CD1c-positive myeloid dendritic cell (primary cell): ENCODE measurements at regions not wholly inside any gene's neighbourhood (a gene's known extent, or its start where the extent isn't known, plus 50 kb on each side); places are given as distances from the start of the nearest gene placed in this dataset.
"Not testable (repeated sequence)": the region's sequence is repeated elsewhere in the genome, so short reads cannot be mapped to it uniquely, and the experiment has no call there.

Experiments
- DNase-seq: peaks from one replicate; pipeline ENCODE4 v3.0.0-alpha.2; 2016; ENCODE audit errors: extremely low spot score

DNA sequence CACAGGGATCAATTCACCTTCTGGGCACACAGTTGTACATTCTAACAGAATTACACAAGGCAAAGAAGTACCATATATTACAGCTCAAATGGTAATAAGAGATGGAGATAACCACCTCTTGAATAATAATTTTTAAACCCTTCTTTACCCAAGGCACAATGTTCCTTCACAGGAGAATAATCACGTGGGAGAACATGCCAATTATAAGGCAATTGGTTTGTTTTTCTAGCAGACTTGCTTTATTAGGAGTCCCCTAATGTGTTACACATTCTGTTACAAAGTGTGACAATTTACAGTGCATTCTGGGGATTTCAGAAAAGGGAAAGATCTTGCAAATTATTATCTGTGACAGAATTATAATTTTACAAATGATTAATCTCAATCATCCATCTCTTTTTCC is 380.3 kb downstream of the RND3 start:
- no peak for DNase-seq

DNA sequence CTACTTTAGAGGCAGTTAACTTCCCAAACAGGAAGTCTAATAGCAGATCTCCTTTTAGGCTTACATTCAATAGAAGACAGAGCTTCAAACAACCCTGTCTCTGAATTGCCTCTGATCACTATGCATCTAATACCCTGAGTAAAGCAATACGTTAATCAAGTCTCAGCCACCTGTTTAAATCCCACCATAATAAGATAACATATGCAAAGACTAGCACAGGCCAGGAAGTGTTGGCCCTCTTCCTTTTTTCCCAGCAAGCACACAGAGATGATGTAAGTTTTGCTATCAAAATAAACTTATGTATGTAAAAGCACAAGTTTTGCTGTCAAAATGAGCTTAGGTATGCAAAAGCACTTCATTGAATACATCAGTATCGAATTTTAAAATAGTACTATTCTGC is 385.5 kb downstream of the RND3 start:
- DNase-seq = no peak

DNA sequence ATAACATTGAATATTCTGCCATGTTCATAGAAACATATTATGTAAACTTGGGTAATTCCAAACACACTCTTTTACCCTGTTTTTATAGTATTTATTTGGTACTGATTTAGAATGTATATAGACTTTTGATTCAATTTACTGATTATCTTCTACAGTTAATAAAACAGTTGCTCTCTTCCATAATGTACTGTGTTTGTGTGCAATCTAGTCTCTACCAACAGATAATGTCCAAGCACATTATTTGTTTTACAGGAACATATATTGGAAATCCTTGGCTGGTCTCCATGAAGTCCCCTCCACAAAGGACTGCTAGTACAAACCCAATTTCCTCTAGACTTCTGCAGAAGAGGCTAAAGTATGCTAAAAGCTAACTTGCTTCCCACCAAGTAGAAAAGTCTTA is 386.6 kb downstream of the RND3 start:
- no peak for DNase-seq

DNA sequence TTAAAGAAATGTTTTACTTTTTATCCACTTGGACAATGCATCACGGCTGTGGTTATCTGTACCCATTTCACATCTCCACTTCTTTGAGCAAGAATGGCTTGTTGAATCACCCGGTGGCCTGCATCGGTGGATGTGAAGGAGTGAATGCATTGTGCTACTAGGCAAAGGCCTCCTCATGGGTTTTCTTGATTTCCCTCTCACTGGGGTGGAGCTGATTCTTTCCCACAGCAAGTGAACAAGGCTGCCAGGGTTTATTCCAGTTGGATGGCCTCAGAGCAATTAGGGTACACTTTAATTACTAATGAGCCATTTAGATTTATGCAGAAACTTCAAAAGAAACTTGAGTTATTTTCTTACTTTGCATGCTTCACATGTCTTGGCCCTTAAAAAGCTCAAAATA is 387.1 kb downstream of the RND3 start:
- DNase-seq = no peak

DNA sequence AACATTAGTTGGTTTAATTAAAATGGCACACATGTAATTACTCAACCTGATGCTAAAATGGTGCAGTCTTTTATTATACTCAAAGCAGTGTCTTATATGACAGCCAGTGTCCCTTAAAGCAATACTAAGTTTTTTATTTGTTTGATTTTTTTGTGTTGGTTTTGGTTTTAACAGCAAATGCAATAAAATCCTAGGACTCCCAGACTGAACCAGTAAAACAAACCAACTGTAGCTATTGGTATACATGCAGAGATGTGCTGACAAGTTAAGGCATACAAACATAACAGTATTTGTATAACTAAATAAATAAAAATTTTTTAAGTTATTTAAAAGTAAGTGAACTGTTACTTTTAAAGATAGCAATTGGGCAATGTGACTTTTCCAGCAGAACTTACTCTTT is 387.7 kb downstream of the RND3 start:
- no peak for DNase-seq

DNA sequence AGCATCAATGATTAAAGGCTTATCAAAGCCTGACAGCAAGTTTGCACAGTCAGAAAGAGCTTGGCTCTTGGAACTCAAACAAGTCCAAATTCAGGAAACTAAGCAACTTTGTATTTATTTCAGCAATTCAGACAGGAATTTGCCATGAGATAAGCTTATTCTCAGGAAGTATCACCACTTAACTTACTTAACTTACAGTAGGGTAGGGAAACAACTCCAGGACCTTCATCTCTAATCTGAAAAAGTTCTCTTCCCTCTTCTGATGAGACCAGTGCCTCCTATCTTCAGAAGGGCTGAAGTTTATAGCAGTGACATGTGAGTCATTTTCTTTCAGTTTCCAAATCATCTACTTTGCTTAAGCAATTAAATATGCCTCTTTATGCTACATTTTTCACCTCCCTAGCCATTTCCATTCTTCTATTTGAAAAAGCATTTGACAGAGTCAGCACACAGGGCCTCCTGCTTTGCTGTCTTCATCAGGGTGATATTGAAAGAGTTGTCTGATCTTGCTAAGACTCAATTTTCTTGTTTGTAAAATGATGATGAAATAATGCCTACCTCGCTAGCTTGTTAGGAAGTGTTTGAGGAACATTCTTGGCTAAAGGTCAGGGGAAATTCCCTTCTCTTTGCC is 389.5 kb downstream of the RND3 start:
- no peak for DNase-seq

DNA sequence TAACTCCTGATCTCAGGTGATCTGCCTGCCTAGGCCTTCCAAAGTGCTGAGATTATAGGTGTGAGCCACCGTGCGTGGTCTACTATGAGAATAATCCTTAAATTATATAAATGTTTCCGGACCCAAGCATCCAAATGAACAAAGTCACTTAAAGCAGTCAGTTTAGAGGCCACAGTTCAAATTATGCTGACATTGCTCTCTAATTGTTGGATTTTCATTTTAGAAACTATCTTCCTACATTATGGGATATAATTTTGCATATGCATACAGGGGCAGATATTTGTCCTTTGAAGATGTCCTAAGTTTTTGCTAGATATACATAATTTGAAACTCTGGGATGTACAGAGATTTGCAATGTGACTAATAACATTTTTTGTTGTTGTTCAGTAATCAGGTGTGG is 390.1 kb downstream of the RND3 start:
- no peak for DNase-seq

DNA sequence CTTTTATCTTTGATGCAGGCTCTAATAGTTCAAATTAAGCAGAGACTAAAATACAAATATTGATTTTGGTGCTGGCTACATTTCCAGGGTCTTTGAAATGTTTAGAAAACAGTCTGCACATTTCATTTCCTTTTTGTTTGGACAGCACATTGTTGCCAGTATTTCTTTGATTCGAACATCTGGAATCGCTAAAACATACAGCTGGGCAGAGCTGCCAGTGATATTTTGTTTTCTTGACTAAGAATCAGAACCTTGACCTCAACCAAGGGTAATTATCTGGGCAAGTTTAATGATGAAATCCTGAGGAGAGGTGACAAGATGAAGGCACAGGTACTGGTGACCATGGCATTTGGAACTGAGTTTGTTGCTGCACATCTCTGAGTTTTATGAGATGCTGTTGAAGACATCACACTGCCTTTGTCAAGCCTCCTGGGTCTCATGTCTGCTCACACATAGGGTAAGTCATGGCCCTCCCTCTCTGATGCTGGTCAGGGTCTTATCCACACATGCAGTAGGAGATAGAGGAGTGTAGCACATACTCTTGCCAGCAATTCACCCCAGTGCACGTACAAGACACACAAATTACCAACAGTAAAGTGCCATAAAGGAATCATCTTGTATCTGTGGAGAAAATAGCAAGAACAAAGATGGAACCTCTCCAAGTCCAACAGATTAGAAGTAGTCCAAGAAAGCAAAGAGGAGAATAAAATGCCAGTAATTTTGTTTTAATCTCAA is 391.9 kb downstream of the RND3 start:
- DNase-seq = no peak

DNA sequence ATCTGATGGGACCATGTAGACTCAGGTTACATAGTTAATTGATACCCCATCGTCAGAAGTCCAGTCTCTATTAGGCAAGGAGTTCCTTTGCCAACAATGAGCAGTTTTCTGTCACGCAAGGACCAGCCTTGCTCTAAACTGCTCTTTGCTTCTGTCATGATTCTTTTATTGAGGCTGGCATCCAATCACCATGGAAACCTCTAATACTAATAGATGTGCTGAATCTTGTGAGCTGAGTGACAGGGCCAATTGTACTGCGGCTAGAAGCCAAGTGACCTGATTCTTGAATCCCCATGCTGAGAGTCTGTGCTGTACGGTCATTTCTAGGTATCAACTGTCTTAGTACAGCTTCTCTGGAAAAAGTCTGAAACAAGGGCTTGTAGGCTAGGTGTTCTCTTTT is 395.6 kb downstream of the RND3 start:
- DNase-seq = no peak

DNA sequence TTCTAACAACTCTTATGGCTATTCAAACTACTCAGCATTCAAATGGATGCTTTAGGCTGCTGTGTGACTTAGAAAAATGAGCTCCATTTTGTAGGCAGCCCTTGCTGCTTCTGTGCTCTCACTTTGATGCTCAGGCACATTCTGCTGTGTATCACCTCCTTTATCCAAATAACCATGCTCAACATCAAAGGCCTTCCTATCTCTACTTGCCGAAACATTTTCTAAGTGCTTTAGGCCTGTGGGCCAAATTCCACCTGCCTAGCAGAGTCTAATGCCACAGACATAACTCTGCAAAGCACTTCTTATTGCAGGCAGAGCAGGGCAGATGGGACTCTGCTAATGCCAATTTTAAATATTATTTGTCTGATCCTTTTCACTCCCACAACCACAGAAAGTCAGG is 397.4 kb downstream of the RND3 start:
- no peak for DNase-seq

DNA sequence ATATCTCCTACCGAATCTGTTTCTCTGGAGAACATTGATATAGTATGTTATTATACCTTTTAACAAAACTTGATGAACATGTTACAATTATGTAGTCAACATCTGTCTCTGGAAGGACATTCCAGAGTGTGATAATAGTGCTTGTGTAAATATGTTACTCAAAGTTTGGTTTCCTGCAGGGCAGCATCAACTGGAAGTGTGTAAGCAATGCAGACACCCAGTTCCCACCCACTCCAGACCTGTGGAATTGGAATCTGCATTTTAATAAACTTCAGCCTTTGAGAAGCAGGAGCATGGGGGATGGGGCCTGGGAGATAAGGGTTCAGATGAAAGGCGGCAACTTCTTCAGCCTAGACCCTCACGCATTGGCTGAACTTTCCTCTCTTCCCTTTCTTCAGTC is 398.9 kb downstream of the RND3 start:
- DNase-seq = no peak

DNA sequence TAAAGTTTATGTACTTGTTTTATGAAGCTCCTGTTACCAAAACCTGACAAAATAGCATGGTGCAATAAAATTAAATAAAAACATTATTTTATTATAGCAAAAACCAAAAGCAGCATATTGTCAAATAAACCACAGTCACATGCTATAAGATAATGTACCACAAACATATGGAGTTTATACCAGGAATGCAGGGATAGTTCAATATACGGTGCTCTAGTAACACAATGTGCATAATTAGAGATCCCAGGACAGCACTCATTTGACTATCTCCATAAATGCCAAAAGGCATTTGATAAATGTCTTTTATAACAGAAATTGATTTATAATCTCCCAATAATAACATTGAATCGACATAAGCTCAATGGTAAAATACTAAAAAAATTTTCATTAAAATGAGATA is 402.0 kb downstream of the RND3 start:
- no peak for DNase-seq

DNA sequence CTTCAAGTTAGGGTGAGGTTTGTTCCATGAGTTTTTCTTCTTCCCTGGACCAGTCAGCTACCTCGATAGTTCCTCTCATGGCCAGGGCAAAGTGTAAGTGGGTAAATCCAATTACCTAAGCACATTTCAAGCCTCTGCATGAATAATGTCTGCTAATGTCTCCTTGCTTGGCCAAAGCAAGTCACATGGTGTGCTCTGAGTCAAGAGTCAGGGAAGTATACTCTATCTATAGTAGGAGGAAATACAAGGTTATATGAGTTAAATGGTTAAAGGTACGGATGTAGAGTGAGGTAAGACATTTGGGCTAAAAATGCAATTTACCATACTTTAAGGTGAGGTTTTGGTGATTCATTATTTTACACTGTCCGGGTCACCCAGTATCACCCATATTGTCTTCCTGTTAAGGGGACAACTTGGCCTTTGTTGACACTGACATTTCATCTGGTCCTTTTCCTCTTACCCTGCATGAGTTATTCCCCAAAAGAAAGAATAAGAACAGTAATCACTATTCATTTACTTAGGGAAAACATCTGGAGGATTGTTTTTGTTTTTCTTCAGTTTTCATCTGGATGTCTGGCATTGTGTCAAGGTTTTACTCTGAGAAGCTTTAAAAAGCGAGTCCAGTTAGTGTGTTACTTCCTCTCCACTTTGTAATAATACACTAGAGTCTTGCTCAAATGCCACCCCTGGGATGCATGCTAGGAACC is 405.5 kb downstream of the RND3 start:
- DNase-seq = no peak

DNA sequence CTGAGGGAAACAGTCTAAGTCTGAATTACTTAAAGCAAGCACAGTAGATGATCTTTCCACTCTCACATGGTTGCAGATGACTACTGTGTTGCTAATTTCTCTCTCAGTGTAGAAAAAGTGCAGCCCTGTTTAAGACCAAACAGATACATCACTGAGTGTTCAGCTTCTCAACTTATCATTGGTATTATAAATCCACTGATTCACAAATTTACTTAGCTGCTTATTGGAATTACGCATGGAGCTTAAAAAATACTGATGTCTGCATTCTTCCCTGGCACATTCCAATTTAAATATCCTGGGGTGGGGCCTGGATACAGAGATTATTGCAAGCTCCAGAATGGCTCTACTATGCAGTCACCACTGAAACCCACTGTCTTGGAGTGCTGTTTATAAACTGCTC is 411.2 kb downstream of the RND3 start:
- no peak for DNase-seq

DNA sequence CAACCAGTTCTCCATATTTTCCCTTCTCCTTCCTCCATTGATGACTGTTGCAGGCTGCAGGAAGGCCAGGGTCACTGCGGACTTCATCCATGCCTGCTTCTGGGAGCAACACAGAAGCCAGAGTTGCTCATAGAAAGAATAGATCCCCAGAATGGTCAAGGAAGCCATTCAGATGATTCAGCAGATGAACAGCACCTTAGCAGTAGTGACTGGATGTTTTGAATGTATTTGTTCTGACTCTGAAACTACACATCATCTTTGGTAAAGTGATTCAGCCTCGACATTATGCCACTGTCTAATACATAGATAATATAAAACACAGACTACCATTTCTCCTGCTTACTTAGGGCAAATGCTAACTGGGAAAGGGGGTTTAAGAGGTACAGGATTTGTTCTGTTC is 411.6 kb downstream of the RND3 start:
- DNase-seq = no peak

DNA sequence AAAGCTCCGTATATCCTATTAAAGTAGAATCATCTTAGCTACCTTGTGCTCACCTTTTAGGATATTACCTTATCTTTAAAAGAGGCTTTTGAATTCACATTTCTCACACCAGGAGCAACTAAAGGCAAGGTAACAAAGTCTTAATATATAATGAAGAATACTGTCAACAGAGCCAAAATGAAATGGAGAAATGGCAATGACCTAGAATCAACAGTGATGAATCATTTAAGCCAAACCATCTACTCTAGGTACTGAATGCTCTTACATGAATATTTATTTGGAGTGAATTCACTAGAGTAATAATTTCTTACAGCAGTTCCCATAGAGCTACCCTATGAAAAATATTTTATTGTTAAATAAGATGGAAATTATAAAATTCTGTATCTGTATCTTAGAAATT is 421.0 kb downstream of the RND3 start:
- DNase-seq = no peak

DNA sequence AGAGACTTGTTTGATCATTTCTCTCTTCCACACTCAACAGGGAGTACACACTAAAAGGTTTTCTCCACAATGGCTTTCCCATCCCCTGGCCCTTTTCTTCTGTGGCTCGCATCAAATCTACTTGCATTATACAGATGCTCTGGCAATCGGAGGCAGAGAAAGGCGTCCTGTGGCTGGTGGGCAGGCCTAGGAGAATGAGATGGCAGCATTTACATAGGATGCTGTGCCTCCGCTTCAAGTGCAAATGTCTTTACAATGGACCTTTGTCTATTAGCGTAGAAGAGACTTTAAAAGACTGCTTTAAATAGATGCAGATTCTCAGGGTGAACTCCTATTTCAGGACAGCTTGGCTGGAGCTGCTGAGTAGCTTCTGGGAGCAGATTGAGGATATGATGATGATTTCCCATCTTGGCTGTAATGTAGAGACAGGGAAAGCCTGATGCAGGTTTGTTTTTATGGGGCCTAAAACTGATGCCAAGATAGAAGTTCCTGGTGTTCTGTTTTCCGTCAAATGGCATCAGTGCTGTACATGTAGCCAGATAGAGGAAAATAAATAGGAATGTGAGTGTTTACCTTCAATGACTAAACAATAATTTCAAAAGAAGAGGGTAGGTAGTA is 423.4 kb downstream of the RND3 start:
- DNase-seq = no peak

DNA sequence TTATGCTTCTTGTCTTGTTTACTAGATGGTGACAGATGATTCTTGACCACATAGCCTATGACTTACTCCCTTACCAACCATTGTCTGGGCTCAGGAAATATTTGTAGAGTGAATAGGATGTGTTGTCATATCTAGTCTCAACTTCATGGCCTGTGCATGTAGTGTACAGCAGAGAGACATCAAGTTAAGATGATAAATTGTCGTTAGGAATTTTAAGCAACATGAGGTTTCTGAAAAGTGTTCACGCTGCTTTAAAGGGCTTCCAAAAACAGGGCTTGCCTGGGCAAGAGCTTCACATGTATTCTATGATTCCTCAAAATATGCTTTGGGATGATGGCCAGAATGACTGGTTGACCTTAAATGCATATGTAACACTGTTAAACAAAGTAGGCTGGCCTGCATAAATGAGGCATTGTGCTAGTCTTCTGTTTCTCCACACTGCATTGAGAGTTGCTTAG is 424.0 kb downstream of the RND3 start:
- no peak for DNase-seq

DNA sequence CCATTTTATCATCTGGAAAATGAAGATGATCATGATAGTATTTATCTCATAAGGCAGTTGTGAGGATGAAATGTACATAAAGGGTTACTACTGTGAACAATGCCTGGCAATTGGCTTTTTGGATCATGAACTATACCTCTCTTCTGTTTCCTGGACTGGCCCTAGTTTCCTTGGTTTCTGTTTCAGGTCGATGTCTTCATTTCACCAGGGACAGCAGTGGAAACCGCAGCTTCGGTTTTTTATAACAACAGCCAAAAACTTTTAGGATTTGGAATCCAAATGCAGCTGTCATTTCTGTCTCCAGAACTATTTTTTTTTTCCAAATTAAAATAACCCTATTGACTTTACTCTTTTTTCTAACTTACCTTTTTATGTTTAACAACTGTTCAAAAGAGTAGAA is 425.1 kb downstream of the RND3 start:
- no peak for DNase-seq

DNA sequence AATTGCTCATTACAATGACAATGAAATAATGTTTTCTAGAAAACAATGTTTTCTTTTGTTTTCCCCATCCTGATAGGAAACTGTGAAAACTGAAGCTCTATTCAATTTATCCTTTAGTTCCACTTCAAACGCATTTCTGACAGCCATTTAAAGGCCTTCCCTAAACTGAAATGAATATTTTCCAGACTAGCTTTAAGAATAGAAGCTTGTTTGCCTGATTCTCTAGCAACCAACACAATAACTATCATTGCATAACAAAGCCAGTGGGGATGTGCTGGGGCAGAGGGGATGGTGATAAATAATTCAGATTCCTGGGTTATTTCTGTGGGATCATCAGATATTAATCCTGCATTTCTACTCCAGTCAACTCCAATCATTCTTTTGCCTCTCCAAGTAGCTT is 427.1 kb downstream of the RND3 start:
- DNase-seq = no peak

DNA sequence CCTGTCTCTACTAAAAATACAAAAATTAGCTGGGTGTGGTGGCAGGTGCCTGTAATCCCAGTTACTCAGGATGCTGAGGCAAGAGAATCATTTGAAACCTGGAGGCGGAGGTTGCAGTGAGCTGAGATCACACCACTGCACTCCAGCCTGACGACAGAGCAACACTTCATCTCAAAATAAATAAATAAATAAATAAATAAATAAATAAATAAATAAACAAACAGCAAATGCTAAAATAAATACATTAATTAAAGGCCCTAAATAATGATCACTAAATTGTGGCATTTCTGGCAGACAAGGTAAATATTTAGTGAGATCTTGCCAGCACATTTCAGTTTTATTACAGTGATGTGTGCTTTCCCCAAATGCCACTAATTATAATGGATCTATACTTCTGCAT is 427.8 kb downstream of the RND3 start:
- not testable (repeated sequence) for DNase-seq

DNA sequence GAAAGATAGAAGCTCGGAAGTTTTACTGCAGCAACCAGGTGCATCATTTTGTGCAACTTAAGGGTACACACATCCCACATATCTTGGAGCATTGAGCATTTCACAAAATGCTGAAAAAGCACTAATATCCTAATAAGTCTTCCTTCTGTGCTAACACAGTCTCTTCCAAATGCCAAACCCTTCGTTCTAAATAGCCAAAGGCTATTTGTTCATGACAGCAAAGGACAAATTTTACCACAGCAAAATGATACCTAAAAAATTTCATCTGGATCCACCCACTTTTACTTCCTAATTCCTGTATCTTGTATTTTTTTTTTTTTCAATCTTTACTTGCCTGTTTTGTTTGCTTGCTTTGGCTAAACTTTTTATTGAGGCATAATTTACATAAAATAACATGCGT is 435.0 kb downstream of the RND3 start:
- DNase-seq = no peak

DNA sequence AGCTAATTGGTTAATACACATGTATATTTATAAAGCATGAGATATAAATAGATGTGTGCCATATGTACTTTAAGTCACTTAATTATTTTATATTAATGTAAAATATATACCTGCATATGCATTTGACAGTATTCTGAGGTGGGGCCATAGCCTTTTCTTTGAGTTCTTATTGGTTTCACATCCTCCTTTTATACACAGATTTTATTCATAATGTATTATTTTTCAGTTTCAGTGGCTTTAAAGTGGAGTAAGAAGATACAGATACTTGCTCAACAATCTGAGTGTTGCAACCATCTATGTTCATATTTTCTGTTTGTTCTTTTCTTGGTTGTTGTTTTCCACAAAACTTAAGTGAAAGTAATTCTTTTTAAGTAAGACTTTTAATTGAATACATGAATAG is 436.5 kb downstream of the RND3 start:
- no peak for DNase-seq
